ENCODE measurements at regions not wholly inside any gene's neighbourhood (a gene's known extent, or its start where the extent isn't known, plus 50 kb on each side); places are given as distances from the start of the nearest gene placed in this dataset.

DNA sequence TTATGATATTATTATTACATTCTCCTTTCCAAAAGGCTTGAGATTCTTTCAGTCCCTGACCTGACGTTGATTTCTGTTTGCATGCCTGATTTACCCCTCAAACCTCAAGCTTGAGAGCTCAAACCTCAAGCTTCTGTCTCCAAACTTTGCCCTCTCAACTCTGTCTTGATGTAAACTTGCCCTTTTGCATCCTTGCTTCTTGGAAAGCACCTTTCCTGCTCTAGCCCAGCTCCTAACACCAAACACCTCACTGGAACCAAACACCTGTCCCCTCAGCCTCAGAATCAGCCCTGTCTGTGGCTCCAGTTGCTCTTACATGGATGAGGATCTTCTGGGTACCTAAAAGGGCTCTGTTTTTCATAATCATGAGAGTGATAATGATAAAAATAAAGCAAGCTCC lies 109.2 kb downstream of the GP2 start:
- Histone ChIP-seq H3K4me3 (ENCODE audit: control insufficient read depth in 2 of 3, extremely low read depth in 1 of 3, insufficient read depth in 2 of 3, low read depth in 1 of 3, low read length in 3 of 3) (no peak overlapping the region), H3K9ac (ENCODE audit: control insufficient read depth, extremely low read depth, insufficient read depth, low read length) (no peak overlapping the region), H3K9me3 (ENCODE audit: control insufficient read depth, low read depth, low read length) (peaks cover 2% of the 10 kb centered on the region), H3K4me1 (ENCODE audit: control insufficient read depth, extremely low read depth, insufficient read depth, low read length) (no peaks in the 10 kb centered on the region), H4K20me1 (ENCODE audit: control insufficient read depth, extremely low read depth, insufficient read depth, low read length) (no peaks in the 10 kb centered on the region), H3K27ac (ENCODE audit: control insufficient read depth, insufficient read depth, low read length) (no peak overlapping the region), H3K4me2 (ENCODE audit: control insufficient read depth, extremely low read depth, insufficient read depth, low read depth, low read length) (no peak overlapping the region), H3K9me1 (ENCODE audit: control insufficient read depth, extremely low read depth, insufficient read depth, low read length) (no peaks in the 10 kb centered on the region), H3K79me2 (ENCODE audit: control insufficient read depth, insufficient read depth, low read length) (no peaks in the 10 kb centered on the region), H2AFZ (ENCODE audit: control insufficient read depth, low read length) (no peak overlapping the region), H3K36me3 (ENCODE audit: control insufficient read depth in 2 of 2, extremely low read depth in 1 of 2, insufficient read depth in 2 of 2, low read length in 2 of 2) (no peaks in the 10 kb centered on the region), H3K27me3 (ENCODE audit: control insufficient read depth, extremely low read depth, insufficient read depth, low read length) (no peaks in the 10 kb centered on the region)
- no peak for DNase-seq (ENCODE audit: low read depth, low spot score)
- TF ChIP-seq, protein P1, sequence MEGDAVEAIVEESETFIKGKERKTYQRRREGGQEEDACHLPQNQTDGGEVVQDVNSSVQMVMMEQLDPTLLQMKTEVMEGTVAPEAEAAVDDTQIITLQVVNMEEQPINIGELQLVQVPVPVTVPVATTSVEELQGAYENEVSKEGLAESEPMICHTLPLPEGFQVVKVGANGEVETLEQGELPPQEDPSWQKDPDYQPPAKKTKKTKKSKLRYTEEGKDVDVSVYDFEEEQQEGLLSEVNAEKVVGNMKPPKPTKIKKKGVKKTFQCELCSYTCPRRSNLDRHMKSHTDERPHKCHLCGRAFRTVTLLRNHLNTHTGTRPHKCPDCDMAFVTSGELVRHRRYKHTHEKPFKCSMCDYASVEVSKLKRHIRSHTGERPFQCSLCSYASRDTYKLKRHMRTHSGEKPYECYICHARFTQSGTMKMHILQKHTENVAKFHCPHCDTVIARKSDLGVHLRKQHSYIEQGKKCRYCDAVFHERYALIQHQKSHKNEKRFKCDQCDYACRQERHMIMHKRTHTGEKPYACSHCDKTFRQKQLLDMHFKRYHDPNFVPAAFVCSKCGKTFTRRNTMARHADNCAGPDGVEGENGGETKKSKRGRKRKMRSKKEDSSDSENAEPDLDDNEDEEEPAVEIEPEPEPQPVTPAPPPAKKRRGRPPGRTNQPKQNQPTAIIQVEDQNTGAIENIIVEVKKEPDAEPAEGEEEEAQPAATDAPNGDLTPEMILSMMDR (optimal IDR thresholded peaks at IDR 0.05 in 1 of 3, IDR thresholded peaks at IDR 0.05 in 1 of 3, conservative IDR thresholded peaks at IDR 0.05 in 1 of 3; ENCODE audit: extremely low read depth in 1 of 3, insufficient read depth in 2 of 3, low read length in 3 of 3) = no peak
- no peak for TF ChIP-seq EZH2 (IDR thresholded peaks at IDR 0.05; ENCODE audit: low read length)
- FAIRE-seq = no peak
- dilution Hi-C loops (cut with MboI; ENCODE audit: extremely low pct_ligation_motif_present, low sequenced_read_pairs) = no loop called here

DNA sequence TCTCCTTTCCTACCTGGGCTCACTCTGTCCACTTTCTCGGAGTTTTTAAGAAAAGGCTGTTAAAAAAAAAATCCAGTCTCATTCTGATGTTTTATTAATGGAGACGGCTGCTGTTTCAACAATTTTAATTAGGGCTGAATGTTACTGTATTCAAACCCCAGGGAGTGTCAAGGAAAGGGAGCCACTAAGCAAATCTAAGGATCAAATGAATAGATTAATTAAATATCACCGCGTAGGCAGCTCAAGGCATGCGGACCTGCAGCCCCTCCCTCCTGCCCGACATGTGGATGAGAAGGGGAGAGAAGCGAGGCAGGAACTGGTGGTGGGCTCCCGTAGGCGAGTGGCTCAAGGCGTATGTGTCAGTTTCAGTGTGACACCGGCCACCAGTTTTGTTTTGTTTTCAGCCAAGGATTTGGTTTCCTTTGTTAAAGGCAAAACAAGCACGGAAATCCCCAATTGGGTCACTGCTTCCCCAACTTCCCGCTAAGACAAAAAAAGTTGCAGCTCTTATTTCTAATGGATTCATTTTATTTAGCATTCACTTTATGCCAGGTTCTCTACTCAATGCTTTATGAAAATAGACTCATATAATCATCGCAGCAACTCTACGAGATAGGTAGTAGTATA lies 110.6 kb downstream of the GP2 start:
- H3K9me1 ChIP-seq (ENCODE audit: control insufficient read depth, extremely low read depth, insufficient read depth, low read length) = no peaks in the 10 kb centered on the region
- TF ChIP-seq, protein P1 (optimal IDR thresholded peaks at IDR 0.05 in 1 of 3, IDR thresholded peaks at IDR 0.05 in 1 of 3, conservative IDR thresholded peaks at IDR 0.05 in 1 of 3; ENCODE audit: extremely low read depth in 1 of 3, insufficient read depth in 2 of 3, low read length in 3 of 3) = no peak
- TF ChIP-seq EZH2 (IDR thresholded peaks at IDR 0.05; ENCODE audit: low read length) = no peak
- FAIRE-seq (no peak), DNase-seq (ENCODE audit: low read depth, low spot score) (no peak)
- no peak overlapping the region for H3K27ac ChIP-seq (ENCODE audit: control insufficient read depth, insufficient read depth, low read length)
- H3K79me2 ChIP-seq (ENCODE audit: control insufficient read depth, insufficient read depth, low read length) = no peaks in the 10 kb centered on the region
- no peaks in the 10 kb centered on the region for H3K27me3 ChIP-seq (ENCODE audit: control insufficient read depth, extremely low read depth, insufficient read depth, low read length)
- H3K9ac ChIP-seq (ENCODE audit: control insufficient read depth, extremely low read depth, insufficient read depth, low read length) = no peak overlapping the region
- no peak overlapping the region for H3K4me3 ChIP-seq (ENCODE audit: control insufficient read depth in 2 of 3, extremely low read depth in 1 of 3, insufficient read depth in 2 of 3, low read depth in 1 of 3, low read length in 3 of 3)
- no peaks in the 10 kb centered on the region for H4K20me1 ChIP-seq (ENCODE audit: control insufficient read depth, extremely low read depth, insufficient read depth, low read length)
- H3K4me1 ChIP-seq (ENCODE audit: control insufficient read depth, extremely low read depth, insufficient read depth, low read length) = no peaks in the 10 kb centered on the region
- dilution Hi-C loops (cut with MboI; ENCODE audit: extremely low pct_ligation_motif_present, low sequenced_read_pairs) = no loop called here
- no peak overlapping the region for H2AFZ ChIP-seq (ENCODE audit: control insufficient read depth, low read length)
- peaks cover 2% of the 10 kb centered on the region for H3K9me3 ChIP-seq (ENCODE audit: control insufficient read depth, low read depth, low read length)
- H3K4me2 ChIP-seq (ENCODE audit: control insufficient read depth, extremely low read depth, insufficient read depth, low read depth, low read length) = no peak overlapping the region
- no peaks in the 10 kb centered on the region for H3K36me3 ChIP-seq (ENCODE audit: control insufficient read depth in 2 of 2, extremely low read depth in 1 of 2, insufficient read depth in 2 of 2, low read length in 2 of 2)

Data from keratinocyte (primary cell).